ENCODE measurements at regions not wholly inside any gene's neighbourhood (a gene's known extent, or its start where the extent isn't known, plus 50 kb on each side); places are given as distances from the start of the nearest gene placed in this dataset.

GRCh38 chr3:135528413-135529015, 437.0 kb upstream of the PPP2R3A start:
- intact Hi-C loops (cut with DNase I, micrococcal nuclease), result no loop called here

GRCh38 chr3:135532021-135532420, 433.5 kb upstream of the PPP2R3A start:
- CTCF ChIA-PET, result interaction anchor here (0.8 kb wide), 1 partner anchor 18 kb away, joined by 3 read pairs; no protein-coding TSS in a partner anchor
- intact Hi-C loops (cut with DNase I, micrococcal nuclease), result no loop called here
- H3K9me3 Mint-ChIP-seq (ENCODE audit: low read depth), result peaks cover 2% of the 10 kb centered on the region
- H3K36me3 Mint-ChIP-seq (ENCODE audit: low read depth), result no peaks in the 10 kb centered on the region
- H3K27me3 Mint-ChIP-seq, result peaks cover 3% of the 10 kb centered on the region
- DNase-seq (no peak), ATAC-seq (no peak)
- POLR2A ChIA-PET, result no interaction called here
- H3K4me3 Mint-ChIP-seq, result no peak overlapping the region
- no peak overlapping the region for H3K27ac Mint-ChIP-seq
- H3K4me1 Mint-ChIP-seq, result no peaks in the 10 kb centered on the region

More at GRCh38 chr3:135528413-135529015, 437.0 kb upstream of the PPP2R3A start:
- Mint-ChIP-seq H3K9me3 (ENCODE audit: low read depth) (peaks cover 5% of the 10 kb centered on the region), H3K27me3 (peaks cover 3% of the 10 kb centered on the region), H3K4me3 (no peak overlapping the region), H3K36me3 (ENCODE audit: low read depth) (no peaks in the 10 kb centered on the region), H3K27ac (no peak overlapping the region), H3K4me1 (no peaks in the 10 kb centered on the region)
- ChIA-PET CTCF (no interaction called here), POLR2A (no interaction called here)
- no peak for DNase-seq
- ATAC-seq, result no peak

- peaks cover 2% of the 10 kb centered on the region for H3K27me3 Mint-ChIP-seq
- H3K27ac Mint-ChIP-seq, result no peak overlapping the region
- no peaks in the 10 kb centered on the region for H3K36me3 Mint-ChIP-seq (ENCODE audit: low read depth)
- peaks cover 2% of the 10 kb centered on the region for H3K9me3 Mint-ChIP-seq (ENCODE audit: low read depth)
- ChIA-PET POLR2A (no interaction called here), CTCF (no interaction called here)
- no peaks in the 10 kb centered on the region for H3K4me1 Mint-ChIP-seq
- intact Hi-C loops (cut with DNase I, micrococcal nuclease), result no loop called here
- DNase-seq (no peak), ATAC-seq (no peak)
- H3K4me3 Mint-ChIP-seq, result no peak overlapping the region
Measured at GRCh38 chr3:135538123-135538522, 427.4 kb upstream of the PPP2R3A start.

GRCh38 chr3:135539351-135539750, 426.2 kb upstream of the PPP2R3A start:
- no peaks in the 10 kb centered on the region for H3K4me1 Mint-ChIP-seq
- peaks cover 2% of the 10 kb centered on the region for H3K9me3 Mint-ChIP-seq (ENCODE audit: low read depth)
- POLR2A ChIA-PET, result interaction anchor here (0.6 kb wide), 1 partner anchor 1554 kb away, joined by 4 read pairs; no protein-coding TSS in a partner anchor
- no peaks in the 10 kb centered on the region for H3K36me3 Mint-ChIP-seq (ENCODE audit: low read depth)
- peaks cover 2% of the 10 kb centered on the region for H3K27me3 Mint-ChIP-seq
- no peak for ATAC-seq
- no peak overlapping the region for H3K4me3 Mint-ChIP-seq
- CTCF ChIA-PET, result no interaction called here
- H3K27ac Mint-ChIP-seq, result no peak overlapping the region
- intact Hi-C loops (cut with DNase I, micrococcal nuclease), result no loop called here
- no peak for DNase-seq

- no peak overlapping the region for H3K4me3 Mint-ChIP-seq
- DNase-seq (no peak), ATAC-seq (no peak)
- H3K27me3 Mint-ChIP-seq, result peaks cover 2% of the 10 kb centered on the region
- no peaks in the 10 kb centered on the region for H3K4me1 Mint-ChIP-seq
- intact Hi-C loops (cut with DNase I, micrococcal nuclease), result no loop called here
- no peak overlapping the region for H3K27ac Mint-ChIP-seq
- peaks cover 2% of the 10 kb centered on the region for H3K9me3 Mint-ChIP-seq (ENCODE audit: low read depth)
- H3K36me3 Mint-ChIP-seq (ENCODE audit: low read depth), result no peaks in the 10 kb centered on the region
- CTCF ChIA-PET, result no interaction called here
- POLR2A ChIA-PET, result no interaction called here
Measured at GRCh38 chr3:135539854-135540253, 425.7 kb upstream of the PPP2R3A start.

GRCh38 chr3:135549928-135550494, 415.5 kb upstream of the PPP2R3A start:
- ChIA-PET CTCF (interaction anchor here (0.5 kb wide), 1 partner anchor 19 kb away, joined by 3 read pairs; no protein-coding TSS in a partner anchor), POLR2A (no interaction called here)
- Mint-ChIP-seq H3K27me3 (peaks cover 13% of the 10 kb centered on the region), H3K4me3 (no peak overlapping the region), H3K27ac (no peak overlapping the region), H3K4me1 (no peaks in the 10 kb centered on the region), H3K9me3 (ENCODE audit: low read depth) (no peaks in the 10 kb centered on the region), H3K36me3 (ENCODE audit: low read depth) (no peaks in the 10 kb centered on the region)
- ATAC-seq, result no peak
- no peak for DNase-seq
- intact Hi-C loops (cut with DNase I, micrococcal nuclease), result no loop called here

- H3K9me3 Mint-ChIP-seq (ENCODE audit: low read depth), result no peaks in the 10 kb centered on the region
- CTCF ChIA-PET, result no interaction called here
- ATAC-seq, result no peak
Measured at GRCh38 chr3:135556174-135556573, 409.4 kb upstream of the PPP2R3A start.

GRCh38 chr3:135558150-135558783, 407.3 kb upstream of the PPP2R3A start:
- Mint-ChIP-seq H3K27ac (no peak overlapping the region), H3K9me3 (ENCODE audit: low read depth) (no peaks in the 10 kb centered on the region), H3K27me3 (peaks cover 4% of the 10 kb centered on the region), H3K4me3 (no peak overlapping the region), H3K4me1 (no peaks in the 10 kb centered on the region), H3K36me3 (ENCODE audit: low read depth) (no peaks in the 10 kb centered on the region)
- CTCF ChIA-PET, result no interaction called here
- ATAC-seq (no peak), DNase-seq (no peak)
- intact Hi-C loops (cut with DNase I, micrococcal nuclease), result no loop called here
- POLR2A ChIA-PET, result no interaction called here

More at GRCh38 chr3:135556174-135556573, 409.4 kb upstream of the PPP2R3A start:
- no peak overlapping the region for H3K27ac Mint-ChIP-seq
- no peaks in the 10 kb centered on the region for H3K36me3 Mint-ChIP-seq (ENCODE audit: low read depth)
- peaks cover 4% of the 10 kb centered on the region for H3K27me3 Mint-ChIP-seq
- no peak for DNase-seq
- POLR2A ChIA-PET, result no interaction called here
- H3K4me3 Mint-ChIP-seq, result no peak overlapping the region
- H3K4me1 Mint-ChIP-seq, result no peaks in the 10 kb centered on the region
- intact Hi-C loops (cut with DNase I, micrococcal nuclease), result no loop called here

- ChIA-PET CTCF (no interaction called here), POLR2A (no interaction called here)
- Mint-ChIP-seq H3K4me3 (no peak overlapping the region), H3K36me3 (ENCODE audit: low read depth) (no peaks in the 10 kb centered on the region), H3K27me3 (peaks cover 2% of the 10 kb centered on the region), H3K27ac (no peak overlapping the region), H3K9me3 (ENCODE audit: low read depth) (no peaks in the 10 kb centered on the region), H3K4me1 (no peaks in the 10 kb centered on the region)
- DNase-seq (no peak), ATAC-seq (no peak)
- intact Hi-C loops (cut with DNase I, micrococcal nuclease), result no loop called here
Measured at GRCh38 chr3:135558906-135559305, 406.6 kb upstream of the PPP2R3A start.

GRCh38 chr3:135559802-135560201, 405.7 kb upstream of the PPP2R3A start:
- Mint-ChIP-seq H3K4me3 (no peak overlapping the region), H3K27ac (no peak overlapping the region), H3K27me3 (no peaks in the 10 kb centered on the region), H3K9me3 (ENCODE audit: low read depth) (no peaks in the 10 kb centered on the region), H3K4me1 (no peaks in the 10 kb centered on the region), H3K36me3 (ENCODE audit: low read depth) (no peaks in the 10 kb centered on the region)
- ATAC-seq (no peak), DNase-seq (no peak)
- ChIA-PET CTCF (no interaction called here), POLR2A (interaction anchor here (0.6 kb wide), 1 partner anchor 799 kb away, joined by 3 read pairs; no protein-coding TSS in a partner anchor)
- intact Hi-C loops (cut with DNase I, micrococcal nuclease), result no loop called here

- DNase-seq (no peak), ATAC-seq (no peak)
- Mint-ChIP-seq H3K4me3 (no peak overlapping the region), H3K36me3 (ENCODE audit: low read depth) (no peaks in the 10 kb centered on the region), H3K9me3 (ENCODE audit: low read depth) (no peaks in the 10 kb centered on the region), H3K4me1 (no peaks in the 10 kb centered on the region), H3K27ac (no peak overlapping the region), H3K27me3 (no peaks in the 10 kb centered on the region)
- intact Hi-C loops (cut with DNase I, micrococcal nuclease), result no loop called here
- ChIA-PET POLR2A (no interaction called here), CTCF (no interaction called here)
Measured at GRCh38 chr3:135560847-135561246, 404.7 kb upstream of the PPP2R3A start.

- ChIA-PET CTCF (no interaction called here), POLR2A (no interaction called here)
- no peak for ATAC-seq
- no peak for DNase-seq
- no peak overlapping the region for H3K27ac Mint-ChIP-seq
- intact Hi-C loops (cut with DNase I, micrococcal nuclease), result no loop called here
- H3K9me3 Mint-ChIP-seq (ENCODE audit: low read depth), result no peaks in the 10 kb centered on the region
- H3K4me3 Mint-ChIP-seq, result no peak overlapping the region
- no peaks in the 10 kb centered on the region for H3K4me1 Mint-ChIP-seq
- H3K27me3 Mint-ChIP-seq, result no peaks in the 10 kb centered on the region
- no peaks in the 10 kb centered on the region for H3K36me3 Mint-ChIP-seq (ENCODE audit: low read depth)
Measured at GRCh38 chr3:135564696-135565095, 400.8 kb upstream of the PPP2R3A start.

All from activated CD4-positive, alpha-beta T cell treated with anti-CD3 and anti-CD28 coated beads for 36 hours (primary cell).